Fibroblast of upper back skin (primary cell): ENCODE measurements at regions not wholly inside any gene's neighbourhood (a gene's known extent, or its start where the extent isn't known, plus 50 kb on each side); places are given as distances from the start of the nearest gene placed in this dataset.

Experiments
- DNase-seq: peaks from one replicate; pipeline ENCODE4 v3.0.0-alpha.2; 2013

GRCh38 chr7:24216576-24217125 is 67.3 kb upstream of the NPY start:
- peak; percentile 87 for DNase-seq

GRCh38 chr7:24221500-24221899 is 62.5 kb upstream of the NPY start:
- no peak for DNase-seq

GRCh38 chr7:24227068-24227467 is 56.9 kb upstream of the NPY start:
- DNase-seq: no peak

- no peak for DNase-seq
These were observed 56.2 kb upstream of the NPY start for GRCh38 chr7:24227603-24228359.

- no peak for DNase-seq
These were observed 54.3 kb upstream of the NPY start for GRCh38 chr7:24229481-24230226.

GRCh38 chr7:24231493-24231892 is 52.5 kb upstream of the NPY start:
- DNase-seq: no peak

- no peak for DNase-seq
These were observed 50.6 kb upstream of the NPY start for GRCh38 chr7:24233386-24233785.
